Stomach (tissue), 8 donors: ENCODE measurements at regions not wholly inside any gene's neighbourhood (a gene's known extent, or its start where the extent isn't known, plus 50 kb on each side); places are given as distances from the start of the nearest gene placed in this dataset.

ENCODE experiments used
- DNase-seq, 2 donors: peaks; one replicate each; pipeline versions ENCODE4 v3.0.0 to v3.0.0-alpha.2; 2013 to 2019
- H3K27ac ChIP-seq, 5 donors: fragments of 200-600 bp in 4 of 5; sonication (generic) in 4 of 5; one replicate each; pipeline ENCODE4 v1.5.1; 2013 to 2019; ENCODE audit warnings: mild to moderate bottlenecking in 1 of 5, moderate library complexity in 1 of 5
- H3K27me3 ChIP-seq, 3 donors: fragments of 200-600 bp; sonication (generic); one replicate each; pipeline ENCODE4 v1.5.1; 2017 to 2019; ENCODE audit warnings: mixed run types in 1 of 3
- H3K36me3 ChIP-seq, 4 donors: fragments of 200-600 bp; sonication (generic); 1 replicate in 3 of 4; 2 replicates in 1 of 4; pipeline ENCODE4 v1.5.1; 2016 to 2019
- H3K4me1 ChIP-seq, 4 donors: fragments of 200-600 bp; sonication (generic); one replicate each; pipeline ENCODE4 v1.5.1; 2016 to 2019
- H3K4me3 ChIP-seq, 4 donors: fragments of 200-600 bp; sonication (generic) in 3 of 4; one replicate each; pipeline ENCODE4 v1.5.1; 2016 to 2019; ENCODE audit warnings: mild to moderate bottlenecking in 1 of 4
- H3K9me3 ChIP-seq, 4 donors: fragments of 200-600 bp; sonication (generic); one replicate each; pipeline ENCODE4 v1.5.1; 2016 to 2019
- CTCF ChIP-seq, 7 experiments: fragments of 450-650 bp in 4 of 7; fragments of 200-600 bp in 3 of 7; sonication (generic) in 3 of 7; IDR thresholded peaks; one replicate each; pipeline ENCODE4 v1.5.1; 2016 to 2019; ENCODE audit warnings: antibody characterized with exemption in 7 of 7, control low read depth in 2 of 7, mild to moderate bottlenecking in 1 of 7
- EP300 ChIP-seq: sonication (generic); formaldehyde crosslinking; IDR thresholded peaks from one replicate; pipeline ENCODE4 v1.6.1; 2017; ENCODE audit warnings: antibody characterized with exemption
- POLR2A ChIP-seq, 4 donors: fragments of 450-650 bp; IDR thresholded peaks; one replicate each; pipeline ENCODE4 v1.6.1; 2016; ENCODE audit warnings: antibody characterized with exemption in 4 of 4, control low read depth in 2 of 4, mild to moderate bottlenecking in 1 of 4, moderate library complexity in 1 of 4
- POLR2AphosphoS5 ChIP-seq, 3 donors: sonication (generic); formaldehyde crosslinking; IDR thresholded peaks; one replicate each; pipeline ENCODE4 v1.6.1; 2016; ENCODE audit warnings: antibody characterized with exemption in 3 of 3
- WGBS, 5 donors: extraction: QIAGEN DNeasy Blood & Tissue Kit in 3 of 5; methylation state at CpG; one replicate each; pipeline versions ENCODE4 v1.1.5 to v1.1.7; 2013 to 2018; 5-methylcytosine and 5-hydroxymethylcytosine counted together
- intact Hi-C: fragments of 100-400 bp; cut with DNase I; formaldehyde crosslinking; loops from one replicate; pipeline ENCODE4 v1.15.1; 2023; ENCODE audit warnings: low total_unique reads
- donor health status: healthy with polysubstance abuse.
- donor health status: Bipolar disorder and iron deficiency.
- donor health status: healthy.

- Histone ChIP-seq H3K36me3 (no peaks in the 10 kb centered on the region), H3K4me1 (no peaks in the 10 kb centered on the region), H3K27ac (no peak overlapping the region), H3K27me3 (peaks cover 0 to 6% (median 0%) of the 10 kb centered on the region in 3 donors), H3K9me3 (peaks cover 0 to 12% (median 4%) of the 10 kb centered on the region in 4 donors), H3K4me3 (no peak overlapping the region)
- WGBS, 5 donors, result 19 to 61% (median 40%) methylated on average over 1 of the region's 1 CpG
- no peak for DNase-seq
- TF ChIP-seq CTCF (IDR thresholded peaks at IDR 0.05), result no peak
- intact Hi-C loops, result no loop called here
These were observed 115.7 kb upstream of the IL1RAPL2 start for GRCh38 chrX:104450316-104450715.

GRCh38 chrX:104445591-104445990 is 120.4 kb upstream of the IL1RAPL2 start:
- Histone ChIP-seq H3K9me3 (no peaks in the 10 kb centered on the region), H3K36me3 (no peaks in the 10 kb centered on the region), H3K27ac (no peak overlapping the region), H3K27me3 (peaks cover 0 to 6% (median 0%) of the 10 kb centered on the region in 3 donors), H3K4me1 (no peaks in the 10 kb centered on the region), H3K4me3 (no peak overlapping the region)
- intact Hi-C loops, result no loop called here
- DNase-seq, result no peak
- TF ChIP-seq EP300 (no peak), CTCF (IDR thresholded peaks at IDR 0.05) (no peak), POLR2A (IDR thresholded peaks at IDR 0.05) (no peak), POLR2AphosphoS5 (IDR thresholded peaks at IDR 0.05) (no peak)
- WGBS, 5 donors, result 17 to 41% (median 31%) methylated on average over 2 of the region's 2 CpGs

GRCh38 chrX:104435249-104435648 is 130.8 kb upstream of the IL1RAPL2 start:
- H3K36me3 ChIP-seq, result no peaks in the 10 kb centered on the region
- no peak for TF ChIP-seq POLR2AphosphoS5 (IDR thresholded peaks at IDR 0.05)
- no peak for TF ChIP-seq POLR2A (IDR thresholded peaks at IDR 0.05)
- TF ChIP-seq EP300, result no peak
- TF ChIP-seq CTCF (IDR thresholded peaks at IDR 0.05), result no peak
- intact Hi-C loops, result no loop called here
- H3K27me3 ChIP-seq, result peaks cover 0 to 6% (median 0%) of the 10 kb centered on the region in 3 donors
- no peak overlapping the region for H3K27ac ChIP-seq
- no peaks in the 10 kb centered on the region for H3K9me3 ChIP-seq
- DNase-seq, result no peak
- 34 to 60% (median 52%) methylated on average over 7 of the region's 7 CpGs for WGBS, 5 donors
- no peaks in the 10 kb centered on the region for H3K4me1 ChIP-seq
- H3K4me3 ChIP-seq, result no peak overlapping the region

GRCh38 chrX:104432321-104432720 is 133.7 kb upstream of the IL1RAPL2 start:
- Histone ChIP-seq H3K27ac (no peak overlapping the region), H3K36me3 (no peaks in the 10 kb centered on the region), H3K4me3 (no peak overlapping the region), H3K27me3 (peaks cover 0 to 6% (median 0%) of the 10 kb centered on the region in 3 donors), H3K4me1 (no peaks in the 10 kb centered on the region), H3K9me3 (no peaks in the 10 kb centered on the region)
- intact Hi-C loops, result no loop called here
- peak in 1 of 2 donors; percentile 28 for DNase-seq
- WGBS, 5 donors, result 22 to 29% (median 23%) methylated on average over 3 of the region's 3 CpGs
- TF ChIP-seq POLR2AphosphoS5 (IDR thresholded peaks at IDR 0.05), result no peak
- TF ChIP-seq EP300, result no peak

GRCh38 chrX:104430742-104431119 is 135.3 kb upstream of the IL1RAPL2 start:
- Histone ChIP-seq H3K9me3 (no peaks in the 10 kb centered on the region), H3K4me3 (no peak overlapping the region), H3K4me1 (no peaks in the 10 kb centered on the region), H3K27me3 (peaks cover 0 to 6% (median 0%) of the 10 kb centered on the region in 3 donors), H3K36me3 (no peaks in the 10 kb centered on the region), H3K27ac (no peak overlapping the region)
- TF ChIP-seq POLR2AphosphoS5 (IDR thresholded peaks at IDR 0.05) (no peak), EP300 (no peak), CTCF (IDR thresholded peaks at IDR 0.05) (no peak), POLR2A (IDR thresholded peaks at IDR 0.05) (no peak)
- intact Hi-C loops, result no loop called here
- 31 to 65% (median 50%) methylated on average over 1 of the region's 1 CpG for WGBS, 5 donors
- no peak for DNase-seq
